22Rv1 (cell line): ENCODE measurements at regions not wholly inside any gene's neighbourhood (a gene's known extent, or its start where the extent isn't known, plus 50 kb on each side); places are given as distances from the start of the nearest gene placed in this dataset.

ENCODE experiments used
- H3K27ac ChIP-seq: fragments of 450-650 bp; 2 replicates; pipeline ENCODE4 v1.5.1; 2017
- CTCF ChIP-seq: fragments of 450-650 bp; IDR thresholded peaks from 2 replicates; pipeline ENCODE4 v1.5.1; 2017; ENCODE audit warnings: mild to moderate bottlenecking
- ZFX ChIP-seq: fragments of 450-650 bp; IDR thresholded peaks from 2 replicates; pipeline ENCODE4 v1.6.1; 2017; ENCODE audit warnings: antibody characterized with exemption, borderline replicate concordance

- no peak overlapping the region for H3K27ac ChIP-seq
- TF ChIP-seq ZFX = no peak
- no peak for TF ChIP-seq CTCF
Observed at GRCh38 chr6:10054672-10055071, 360.2 kb downstream of the TFAP2A start.

GRCh38 chr6:10051283-10051682, 363.6 kb downstream of the TFAP2A start:
- no peak overlapping the region for H3K27ac ChIP-seq
- no peak for TF ChIP-seq ZFX

GRCh38 chr6:10048370-10049297, 366.2 kb downstream of the TFAP2A start:
- no peak overlapping the region for H3K27ac ChIP-seq
- no peak for TF ChIP-seq ZFX
- no peak for TF ChIP-seq CTCF

- no peak for TF ChIP-seq ZFX
- no peak for TF ChIP-seq CTCF
- H3K27ac ChIP-seq = no peak overlapping the region
Observed at GRCh38 chr6:10042280-10042679, 372.6 kb downstream of the TFAP2A start.

- H3K27ac ChIP-seq = no peak overlapping the region
Observed at GRCh38 chr6:10033223-10033829, 381.5 kb downstream of the TFAP2A start.

GRCh38 chr6:10031617-10032016, 383.3 kb downstream of the TFAP2A start:
- no peak overlapping the region for H3K27ac ChIP-seq
- TF ChIP-seq CTCF (no peak), ZFX (no peak)

More at GRCh38 chr6:10033223-10033829, 381.5 kb downstream of the TFAP2A start:
- TF ChIP-seq ZFX = no peak
- no peak for TF ChIP-seq CTCF

GRCh38 chr6:10030942-10031537, 383.8 kb downstream of the TFAP2A start:
- no peak overlapping the region for H3K27ac ChIP-seq

More at GRCh38 chr6:10030942-10031537, 383.8 kb downstream of the TFAP2A start:
- no peak for TF ChIP-seq ZFX
- peak; percentile 74 for TF ChIP-seq CTCF
